ENCODE measurements at regions not wholly inside any gene's neighbourhood (a gene's known extent, or its start where the extent isn't known, plus 50 kb on each side); places are given as distances from the start of the nearest gene placed in this dataset.

GRCh38 chr16:22642416-22643088 is 131.9 kb downstream of the NPIPB5 start:
- TF ChIP-seq POLR2A (IDR thresholded peaks at IDR 0.05), result no peak
- no peak for TF ChIP-seq CTCF (IDR thresholded peaks at IDR 0.05)
